Activated CD8-positive, alpha-beta T cell treated with anti-CD3 and anti-CD28 coated beads for 36 hours (primary cell): ENCODE measurements at regions not wholly inside any gene's neighbourhood (a gene's known extent, or its start where the extent isn't known, plus 50 kb on each side); places are given as distances from the start of the nearest gene placed in this dataset.

ENCODE experiments used
- ATAC-seq: fragments of 200-7000 bp; cut with Tn5 transposase; one replicate; pipeline ENCODE4 v1.10.0; 2021; ENCODE audit warnings: mild to moderate bottlenecking, moderate library complexity
- CTCF ChIA-PET: fragments of 350-600 bp; sonication (Branson Sonifier 250); formaldehyde crosslinking; loops from one replicate; lab custom pipeline; 2021; ENCODE audit warnings: antibody characterized with exemption; lab: Charles Lee
- POLR2A ChIA-PET: fragments of 350-600 bp; sonication (Branson Sonifier 250); formaldehyde crosslinking; loops from one replicate; lab custom pipeline; 2021; ENCODE audit warnings: antibody characterized with exemption; lab: Charles Lee
- DNase-seq: peaks from one replicate; pipeline ENCODE4 v3.0.0-alpha.2; 2020
- H3K27ac Mint-ChIP-seq: one replicate; pipeline ENCODE4 v1.8.0; 2021; ENCODE audit warnings: mild to moderate bottlenecking, mixed read lengths
- H3K27me3 Mint-ChIP-seq: one replicate; pipeline ENCODE4 v1.8.0; 2021; ENCODE audit warnings: mixed read lengths
- H3K36me3 Mint-ChIP-seq: one replicate; pipeline ENCODE4 v1.8.0; 2021; ENCODE audit warnings: low read depth, mixed read lengths
- H3K4me1 Mint-ChIP-seq: one replicate; pipeline ENCODE4 v1.8.0; 2021; ENCODE audit warnings: low read depth, mixed read lengths
- H3K4me3 Mint-ChIP-seq: one replicate; pipeline ENCODE4 v1.8.0; 2021; ENCODE audit warnings: mild to moderate bottlenecking, moderate library complexity, mixed read lengths
- H3K9me3 Mint-ChIP-seq: one replicate; pipeline ENCODE4 v1.8.0; 2021; ENCODE audit warnings: mixed read lengths
- intact Hi-C: fragments of 100-400 bp; cut with micrococcal nuclease; formaldehyde crosslinking; loops from one replicate; pipeline ENCODE4 v1.10.0; 2022
- TF ChIP-seq, protein P1 (sequence below): fragments of 200-600 bp; IDR thresholded peaks from one replicate; pipeline ENCODE4 v1.8.0; 2022; ENCODE audit warnings: antibody characterized with exemption, mild to moderate bottlenecking

DNA sequence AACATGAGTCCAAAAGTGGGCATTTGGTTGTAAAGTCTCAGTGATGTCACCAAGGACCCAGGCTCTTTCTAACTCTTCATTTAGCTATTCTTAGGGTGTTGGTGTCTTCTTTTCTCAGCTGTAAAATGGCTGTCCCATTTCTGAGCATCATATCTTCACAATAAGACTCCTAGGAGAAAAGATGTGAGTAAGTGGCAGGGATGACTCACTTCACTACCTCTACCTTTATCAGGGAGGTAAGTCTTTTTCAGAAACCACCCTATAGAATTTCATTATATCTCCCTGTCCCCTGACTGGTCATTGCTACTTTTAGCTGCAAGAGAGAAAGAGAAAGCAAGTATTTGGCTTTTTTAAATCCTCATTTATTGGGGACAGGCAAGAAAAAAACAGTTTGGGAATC is 300.2 kb upstream of the RBMS3 start:
- no peaks in the 10 kb centered on the region for H3K4me1 Mint-ChIP-seq
- no peaks in the 10 kb centered on the region for H3K36me3 Mint-ChIP-seq
- TF ChIP-seq, protein P1, sequence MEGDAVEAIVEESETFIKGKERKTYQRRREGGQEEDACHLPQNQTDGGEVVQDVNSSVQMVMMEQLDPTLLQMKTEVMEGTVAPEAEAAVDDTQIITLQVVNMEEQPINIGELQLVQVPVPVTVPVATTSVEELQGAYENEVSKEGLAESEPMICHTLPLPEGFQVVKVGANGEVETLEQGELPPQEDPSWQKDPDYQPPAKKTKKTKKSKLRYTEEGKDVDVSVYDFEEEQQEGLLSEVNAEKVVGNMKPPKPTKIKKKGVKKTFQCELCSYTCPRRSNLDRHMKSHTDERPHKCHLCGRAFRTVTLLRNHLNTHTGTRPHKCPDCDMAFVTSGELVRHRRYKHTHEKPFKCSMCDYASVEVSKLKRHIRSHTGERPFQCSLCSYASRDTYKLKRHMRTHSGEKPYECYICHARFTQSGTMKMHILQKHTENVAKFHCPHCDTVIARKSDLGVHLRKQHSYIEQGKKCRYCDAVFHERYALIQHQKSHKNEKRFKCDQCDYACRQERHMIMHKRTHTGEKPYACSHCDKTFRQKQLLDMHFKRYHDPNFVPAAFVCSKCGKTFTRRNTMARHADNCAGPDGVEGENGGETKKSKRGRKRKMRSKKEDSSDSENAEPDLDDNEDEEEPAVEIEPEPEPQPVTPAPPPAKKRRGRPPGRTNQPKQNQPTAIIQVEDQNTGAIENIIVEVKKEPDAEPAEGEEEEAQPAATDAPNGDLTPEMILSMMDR, result no peak
- H3K4me3 Mint-ChIP-seq, result no peak overlapping the region
- H3K27me3 Mint-ChIP-seq, result peaks cover 3% of the 10 kb centered on the region
- ATAC-seq, result peak; percentile 61
- no peak overlapping the region for H3K27ac Mint-ChIP-seq
- intact Hi-C loops, result no loop called here
- H3K9me3 Mint-ChIP-seq, result no peaks in the 10 kb centered on the region
- ChIA-PET CTCF (no interaction called here), POLR2A (no interaction called here)
- DNase-seq, result no peak

DNA sequence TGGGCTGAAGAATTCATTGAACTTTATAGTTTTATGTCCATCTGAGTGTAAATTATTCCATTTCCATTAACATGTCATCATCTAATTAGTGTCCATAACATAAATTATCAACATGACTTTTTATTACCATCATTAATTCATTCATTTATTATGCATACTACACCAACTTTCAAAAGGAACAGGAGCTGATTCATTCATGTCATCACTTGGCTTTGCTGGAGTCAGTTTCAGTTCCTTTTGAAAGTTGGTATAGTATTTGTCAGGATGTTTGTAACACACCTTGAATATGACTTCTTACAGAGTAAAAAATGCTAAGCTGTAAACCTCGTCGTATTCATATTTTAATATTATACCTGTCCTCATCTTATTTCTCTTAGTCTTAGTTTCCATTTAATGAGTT is 298.0 kb upstream of the RBMS3 start:
- DNase-seq (no peak), ATAC-seq (no peak)
- no peaks in the 10 kb centered on the region for H3K9me3 Mint-ChIP-seq
- H3K36me3 Mint-ChIP-seq, result no peaks in the 10 kb centered on the region
- intact Hi-C loops, result no loop called here
- CTCF ChIA-PET, result interaction anchor here (0.6 kb wide), 1 partner anchor 10 kb away, joined by 3 read pairs; no protein-coding TSS in a partner anchor
- POLR2A ChIA-PET, result no interaction called here
- no peaks in the 10 kb centered on the region for H3K4me1 Mint-ChIP-seq
- no peak overlapping the region for H3K27ac Mint-ChIP-seq
- TF ChIP-seq, protein P1, result no peak
- H3K4me3 Mint-ChIP-seq, result no peak overlapping the region
- H3K27me3 Mint-ChIP-seq, result peaks cover 1% of the 10 kb centered on the region

DNA sequence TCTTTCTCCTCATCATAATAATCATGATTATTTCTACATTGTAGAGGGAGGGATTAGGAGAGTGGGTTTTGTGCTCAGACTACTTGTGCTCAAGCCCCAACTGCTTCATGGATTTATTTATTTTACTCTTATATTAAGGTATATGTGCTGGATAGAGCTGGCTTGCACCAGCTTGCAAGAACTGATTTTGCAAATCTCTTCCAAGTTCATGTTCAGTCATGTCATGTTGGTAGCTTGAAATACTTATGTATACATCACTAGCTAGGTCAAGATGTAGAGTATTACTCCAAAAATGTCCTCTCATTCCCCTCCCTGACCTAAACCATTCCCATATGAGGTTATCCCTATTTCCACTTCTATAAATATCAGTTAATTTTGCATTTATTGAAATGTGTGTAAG is 293.9 kb upstream of the RBMS3 start:
- Mint-ChIP-seq H3K4me3 (no peak overlapping the region), H3K36me3 (no peaks in the 10 kb centered on the region), H3K27me3 (peaks cover 1% of the 10 kb centered on the region), H3K9me3 (no peaks in the 10 kb centered on the region), H3K4me1 (peaks cover 12% of the 10 kb centered on the region), H3K27ac (no peak overlapping the region)
- ATAC-seq, result no peak
- intact Hi-C loops, result no loop called here
- DNase-seq, result no peak
- POLR2A ChIA-PET, result no interaction called here
- TF ChIP-seq, protein P1, result no peak
- CTCF ChIA-PET, result no interaction called here

DNA sequence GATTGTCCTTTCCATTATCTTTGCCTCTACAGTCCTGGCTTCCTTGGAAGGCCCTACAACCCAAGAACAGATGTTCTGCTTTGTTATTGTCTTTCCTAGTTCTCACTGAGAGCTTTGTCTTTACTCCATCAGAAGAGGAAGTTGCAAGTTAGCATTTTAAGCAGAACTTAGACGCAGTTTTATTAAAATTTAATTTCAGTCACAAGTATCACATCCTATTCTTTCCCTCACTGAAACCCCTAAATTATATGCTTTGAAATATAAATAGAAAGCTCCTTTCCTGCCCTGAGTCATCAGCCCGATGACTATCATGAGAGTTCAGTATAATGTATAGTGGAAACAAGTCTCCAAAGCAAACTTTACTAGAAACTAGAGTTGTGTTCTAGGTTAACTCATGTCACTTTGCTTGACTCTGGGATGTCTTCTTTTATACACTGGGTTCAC is 291.2 kb upstream of the RBMS3 start:
- ChIA-PET CTCF (interaction anchor here (1.5 to 1.7 kb wide), 2 partner anchors 10 to 73 kb away, joined by 3 to 4 read pairs; no protein-coding TSS in a partner anchor), POLR2A (no interaction called here)
- Mint-ChIP-seq H3K4me3 (no peak overlapping the region), H3K27ac (no peak overlapping the region), H3K36me3 (no peaks in the 10 kb centered on the region), H3K4me1 (peaks cover 12% of the 10 kb centered on the region), H3K27me3 (peaks cover 1% of the 10 kb centered on the region), H3K9me3 (no peaks in the 10 kb centered on the region)
- peak; percentile 65 for ATAC-seq
- peak; percentile 6 for DNase-seq
- intact Hi-C loops, result no loop called here
- TF ChIP-seq, protein P1, result no peak

DNA sequence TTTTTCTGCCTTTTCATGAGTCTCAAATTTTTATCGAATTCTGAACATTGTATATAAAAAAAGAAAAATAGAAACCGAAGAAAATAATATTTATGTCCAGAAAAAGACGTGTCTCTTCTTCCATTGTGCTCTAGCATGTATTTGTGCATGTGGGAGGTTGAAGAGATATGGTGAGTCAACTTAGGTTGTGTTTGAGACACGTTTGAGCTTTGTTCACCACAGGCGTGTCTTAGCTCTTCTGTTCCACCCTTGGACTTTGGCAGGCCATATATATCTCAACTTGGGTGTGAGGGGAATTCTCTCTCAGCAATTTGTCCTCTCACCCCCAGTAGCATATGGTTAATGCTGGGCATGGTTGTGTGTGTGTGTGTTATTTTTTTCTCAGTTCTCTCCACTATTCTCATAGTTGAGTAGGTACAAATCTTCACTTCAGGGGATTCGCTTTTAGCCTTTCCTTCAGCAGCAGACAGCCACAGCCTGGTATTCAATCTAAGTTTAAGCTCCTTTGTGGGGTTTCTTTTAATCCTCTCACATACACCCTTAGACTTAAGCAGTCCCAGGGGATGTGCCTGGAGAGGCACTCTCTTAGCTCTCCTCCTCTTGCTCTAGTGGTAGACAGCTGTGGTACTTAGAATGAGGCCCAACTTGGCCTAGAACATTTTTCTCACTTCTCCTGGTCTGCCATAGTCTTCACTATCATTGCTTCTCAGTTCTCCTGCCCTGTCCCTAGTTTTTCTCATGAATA is 286.5 kb upstream of the RBMS3 start:
- CTCF ChIA-PET, result no interaction called here
- H3K36me3 Mint-ChIP-seq, result no peaks in the 10 kb centered on the region
- no peak overlapping the region for H3K27ac Mint-ChIP-seq
- ATAC-seq (no peak), DNase-seq (no peak)
- H3K27me3 Mint-ChIP-seq, result no peaks in the 10 kb centered on the region
- POLR2A ChIA-PET, result no interaction called here
- H3K9me3 Mint-ChIP-seq, result peaks cover 2% of the 10 kb centered on the region
- peaks cover 8% of the 10 kb centered on the region for H3K4me1 Mint-ChIP-seq
- intact Hi-C loops, result no loop called here
- no peak overlapping the region for H3K4me3 Mint-ChIP-seq
- TF ChIP-seq, protein P1, result no peak
